ENCODE measurements at regions not wholly inside any gene's neighbourhood (a gene's known extent, or its start where the extent isn't known, plus 50 kb on each side); places are given as distances from the start of the nearest gene placed in this dataset.

DNA sequence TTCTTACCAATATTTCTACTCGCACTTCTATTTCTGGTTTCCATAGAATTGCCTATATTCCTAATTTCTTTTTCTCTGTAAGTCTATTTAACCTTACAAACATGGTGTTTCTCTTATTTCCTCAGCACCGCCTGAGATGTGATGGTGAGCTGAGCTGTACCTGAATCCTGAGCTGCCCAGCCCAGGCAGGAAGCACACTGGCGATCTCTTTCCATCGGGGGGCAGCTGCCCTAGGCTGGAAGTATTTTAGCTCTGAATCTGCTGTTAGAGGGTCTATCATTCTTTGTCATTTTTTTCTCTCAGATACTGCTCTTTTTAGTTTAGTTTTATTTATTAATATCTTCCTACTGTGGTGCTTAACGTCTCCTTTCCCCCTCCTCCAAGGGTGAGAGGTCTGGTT lies 173.4 kb upstream of the SLC35B3 start:
- no peak overlapping the region for H3K27ac Mint-ChIP-seq
- H3K4me1 Mint-ChIP-seq: no peaks in the 10 kb centered on the region
- no peak overlapping the region for H3K4me3 Mint-ChIP-seq
- no peaks in the 10 kb centered on the region for H3K36me3 Mint-ChIP-seq
- H3K9me3 Mint-ChIP-seq (ENCODE audit: low read depth): peaks cover 5% of the 10 kb centered on the region
- CTCF ChIA-PET: no interaction called here
- no peak for ATAC-seq
- DNase-seq: no peak
- no peaks in the 10 kb centered on the region for H3K27me3 Mint-ChIP-seq

DNA sequence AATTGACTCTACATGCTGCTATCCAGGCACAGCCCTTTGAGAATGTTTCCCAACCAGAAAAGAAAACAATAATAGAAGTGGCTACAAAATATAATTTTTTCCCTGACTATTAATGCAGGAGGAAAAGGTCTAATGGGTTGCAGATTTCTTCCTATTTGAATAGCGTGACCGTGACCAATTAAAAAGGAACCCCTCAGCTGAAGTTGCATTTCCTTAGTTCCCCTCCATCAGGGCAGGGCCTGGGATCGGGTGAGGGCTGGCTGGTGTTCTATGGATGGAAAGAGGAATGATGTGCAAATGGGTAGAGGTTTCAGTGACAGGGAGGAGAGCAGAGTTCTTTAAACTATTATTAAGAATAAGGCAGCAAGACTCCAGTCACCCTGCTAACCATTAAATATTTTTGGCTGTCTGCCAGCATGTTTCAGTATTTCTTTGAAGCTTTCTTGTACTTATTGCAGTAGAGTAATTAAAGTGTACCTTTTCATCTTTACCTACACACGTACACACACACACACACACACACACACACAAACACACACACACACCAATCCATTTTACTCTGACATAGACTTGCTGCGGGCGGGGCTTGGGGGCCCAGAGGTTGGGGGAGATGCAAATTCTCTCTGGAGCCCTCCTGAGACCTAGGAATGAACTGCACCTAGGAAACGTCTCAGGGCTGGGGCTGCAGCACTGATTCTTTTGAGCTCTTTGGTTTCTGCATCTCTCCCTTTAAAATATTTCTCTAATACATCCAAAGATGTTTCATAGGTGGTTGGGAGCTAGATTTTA lies 154.8 kb upstream of the SLC35B3 start:
- H3K27ac Mint-ChIP-seq: no peak overlapping the region
- peaks cover 2% of the 10 kb centered on the region for H3K9me3 Mint-ChIP-seq (ENCODE audit: low read depth)
- H3K4me1 Mint-ChIP-seq: no peaks in the 10 kb centered on the region
- no peak overlapping the region for H3K4me3 Mint-ChIP-seq
- DNase-seq: no peak
- CTCF ChIA-PET: no interaction called here
- no peak for ATAC-seq
- H3K27me3 Mint-ChIP-seq: no peaks in the 10 kb centered on the region
- H3K36me3 Mint-ChIP-seq: no peaks in the 10 kb centered on the region

DNA sequence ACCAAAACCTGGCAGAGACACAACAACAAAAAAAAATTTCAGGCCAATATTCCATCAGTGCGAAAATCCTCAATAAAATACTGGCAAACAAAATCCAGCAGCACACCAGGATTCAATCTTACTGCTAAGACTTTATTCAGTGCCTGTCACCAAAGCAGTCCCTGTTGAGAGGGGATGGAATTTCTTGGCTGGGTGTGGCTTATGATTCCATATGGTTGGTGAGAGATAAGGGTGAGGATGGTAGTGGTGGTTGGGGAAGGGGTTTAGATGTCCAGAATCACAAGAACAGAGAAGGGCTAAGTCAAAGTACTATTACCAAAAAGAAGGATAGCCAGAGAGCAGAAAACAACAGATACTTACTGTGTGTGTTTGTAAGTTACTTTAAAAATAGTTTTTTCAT lies 152.8 kb upstream of the SLC35B3 start:
- ATAC-seq (no peak), DNase-seq (no peak)
- no peaks in the 10 kb centered on the region for H3K36me3 Mint-ChIP-seq
- no peaks in the 10 kb centered on the region for H3K4me1 Mint-ChIP-seq
- H3K9me3 Mint-ChIP-seq (ENCODE audit: low read depth): peaks cover 3% of the 10 kb centered on the region
- no peak overlapping the region for H3K27ac Mint-ChIP-seq
- CTCF ChIA-PET: no interaction called here
- H3K27me3 Mint-ChIP-seq: no peaks in the 10 kb centered on the region
- no peak overlapping the region for H3K4me3 Mint-ChIP-seq

DNA sequence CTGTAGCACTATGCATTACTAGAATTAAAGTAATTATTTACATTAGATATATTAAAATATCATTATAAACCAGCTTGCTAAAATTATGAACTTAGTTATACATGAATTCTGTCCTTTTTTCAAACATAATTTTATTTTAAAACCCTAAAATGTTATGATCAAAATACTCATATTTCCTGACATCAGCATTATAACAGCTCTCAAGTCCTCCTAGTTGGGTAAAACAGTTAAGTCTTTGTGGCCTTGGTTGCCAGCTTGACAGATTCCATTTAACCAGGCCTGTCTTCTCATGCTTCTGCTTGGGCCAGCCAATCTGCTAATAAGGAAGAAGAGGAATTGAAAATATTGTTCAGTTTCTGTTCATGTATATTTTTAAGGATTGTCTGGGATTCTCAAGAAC lies 147.9 kb upstream of the SLC35B3 start:
- CTCF ChIA-PET: no interaction called here
- DNase-seq (no peak), ATAC-seq (no peak)
- H3K36me3 Mint-ChIP-seq: no peaks in the 10 kb centered on the region
- peaks cover 3% of the 10 kb centered on the region for H3K9me3 Mint-ChIP-seq (ENCODE audit: low read depth)
- no peak overlapping the region for H3K27ac Mint-ChIP-seq
- no peaks in the 10 kb centered on the region for H3K4me1 Mint-ChIP-seq
- no peak overlapping the region for H3K4me3 Mint-ChIP-seq
- no peaks in the 10 kb centered on the region for H3K27me3 Mint-ChIP-seq

DNA sequence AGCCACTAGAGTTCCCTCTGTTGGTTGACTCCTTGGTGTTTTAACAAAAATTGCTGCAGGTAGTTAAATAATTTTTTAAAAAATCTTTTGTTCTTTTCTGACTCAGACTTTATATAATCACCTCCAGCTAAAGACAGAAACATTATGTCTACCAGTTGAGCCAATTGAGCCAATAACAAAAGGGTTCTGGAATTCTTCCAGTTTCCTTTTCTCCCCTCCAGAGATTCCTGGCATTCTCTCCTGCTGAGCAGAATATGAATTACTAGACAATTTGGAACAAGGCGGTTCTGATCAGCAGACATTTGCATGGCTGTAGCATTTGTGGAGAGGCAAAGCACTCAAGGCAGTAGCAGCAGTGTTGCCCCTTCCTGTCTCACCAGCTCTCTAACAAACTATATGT lies 144.0 kb upstream of the SLC35B3 start:
- no peaks in the 10 kb centered on the region for H3K4me1 Mint-ChIP-seq
- no peak overlapping the region for H3K27ac Mint-ChIP-seq
- H3K27me3 Mint-ChIP-seq: no peaks in the 10 kb centered on the region
- H3K4me3 Mint-ChIP-seq: no peak overlapping the region
- H3K36me3 Mint-ChIP-seq: no peaks in the 10 kb centered on the region
- CTCF ChIA-PET: no interaction called here
- peaks cover under 1% of the 10 kb centered on the region for H3K9me3 Mint-ChIP-seq (ENCODE audit: low read depth)
- ATAC-seq (no peak), DNase-seq (no peak)

DNA sequence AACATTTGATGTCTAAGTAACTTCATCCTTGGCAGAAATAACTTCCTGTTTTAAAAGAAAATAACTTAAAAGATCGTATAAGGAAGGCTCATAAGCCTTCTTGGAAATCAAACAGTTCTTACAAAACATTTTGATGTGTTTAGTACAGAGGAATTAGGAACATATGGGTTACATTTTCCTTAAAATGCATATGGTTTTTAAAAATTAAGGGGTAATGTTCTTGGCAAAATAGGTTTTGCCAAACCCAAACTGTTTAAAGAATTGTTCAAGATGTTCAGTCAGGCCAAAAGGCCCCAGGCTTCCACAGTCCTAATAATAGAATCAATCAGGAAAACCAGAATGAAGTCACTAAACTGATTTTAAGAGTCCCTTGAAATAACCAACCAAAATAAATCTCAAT lies 142.7 kb upstream of the SLC35B3 start:
- Mint-ChIP-seq H3K9me3 (ENCODE audit: low read depth) (no peaks in the 10 kb centered on the region), H3K36me3 (no peaks in the 10 kb centered on the region), H3K27me3 (no peaks in the 10 kb centered on the region), H3K27ac (no peak overlapping the region), H3K4me1 (no peaks in the 10 kb centered on the region), H3K4me3 (no peak overlapping the region)
- no peak for DNase-seq
- ATAC-seq: no peak
- CTCF ChIA-PET: no interaction called here

DNA sequence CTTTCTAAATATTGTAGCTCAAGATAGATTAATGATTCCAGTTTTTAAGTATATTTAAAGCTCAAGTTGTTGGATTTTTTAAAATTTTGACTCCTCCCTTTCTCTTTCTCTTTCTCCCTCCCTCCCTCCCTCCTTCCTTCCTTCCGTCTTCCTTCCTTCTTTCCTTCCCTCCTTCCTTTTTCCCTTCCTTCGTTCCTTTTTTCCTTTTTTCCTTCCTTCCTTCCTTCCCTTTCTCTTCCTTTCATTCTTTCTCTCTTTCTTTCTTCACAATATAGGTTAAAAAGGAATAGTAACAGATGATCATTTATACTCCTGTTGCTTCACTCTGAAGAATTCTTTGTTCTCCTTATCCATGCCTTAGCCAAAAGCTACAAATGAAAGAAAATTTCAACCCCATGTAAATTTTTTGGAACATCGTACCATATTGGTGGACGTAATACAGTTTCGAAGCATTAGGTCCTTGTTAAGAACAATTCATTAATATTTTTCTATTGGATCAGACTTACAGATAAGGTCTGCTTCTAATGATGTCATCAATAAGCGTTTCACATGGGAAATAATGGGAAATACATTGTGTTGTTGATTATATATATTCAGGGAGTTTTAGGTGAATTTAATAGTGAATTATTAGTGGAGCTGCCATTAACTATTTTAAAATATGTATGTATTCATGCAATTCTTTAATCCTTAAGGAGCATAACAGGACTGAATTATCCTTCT lies 139.6 kb upstream of the SLC35B3 start:
- DNase-seq (no peak), ATAC-seq (no peak)
- CTCF ChIA-PET: no interaction called here
- H3K4me1 Mint-ChIP-seq: no peaks in the 10 kb centered on the region
- H3K27ac Mint-ChIP-seq: no peak overlapping the region
- H3K27me3 Mint-ChIP-seq: no peaks in the 10 kb centered on the region
- no peaks in the 10 kb centered on the region for H3K9me3 Mint-ChIP-seq (ENCODE audit: low read depth)
- H3K4me3 Mint-ChIP-seq: no peak overlapping the region
- H3K36me3 Mint-ChIP-seq: no peaks in the 10 kb centered on the region

DNA sequence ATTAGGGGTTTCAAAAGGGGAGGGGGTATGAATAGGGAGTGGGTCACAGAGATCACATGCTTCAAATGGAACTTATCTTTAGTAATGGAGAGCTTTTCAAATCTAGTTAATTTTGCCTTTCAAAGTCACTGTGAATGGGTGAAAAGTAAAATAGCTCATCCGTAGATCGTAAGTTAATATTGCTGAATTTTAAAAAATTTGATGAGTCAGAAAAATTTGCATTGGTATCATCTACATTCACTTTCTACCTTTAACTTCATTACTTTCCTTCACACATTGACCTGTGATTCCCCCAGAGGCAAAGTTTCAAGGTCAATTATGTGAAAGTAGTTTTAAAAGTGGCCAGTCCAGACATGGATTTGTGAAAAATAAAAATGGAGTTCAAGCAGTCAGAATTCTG lies 139.0 kb upstream of the SLC35B3 start:
- DNase-seq: no peak

DNA sequence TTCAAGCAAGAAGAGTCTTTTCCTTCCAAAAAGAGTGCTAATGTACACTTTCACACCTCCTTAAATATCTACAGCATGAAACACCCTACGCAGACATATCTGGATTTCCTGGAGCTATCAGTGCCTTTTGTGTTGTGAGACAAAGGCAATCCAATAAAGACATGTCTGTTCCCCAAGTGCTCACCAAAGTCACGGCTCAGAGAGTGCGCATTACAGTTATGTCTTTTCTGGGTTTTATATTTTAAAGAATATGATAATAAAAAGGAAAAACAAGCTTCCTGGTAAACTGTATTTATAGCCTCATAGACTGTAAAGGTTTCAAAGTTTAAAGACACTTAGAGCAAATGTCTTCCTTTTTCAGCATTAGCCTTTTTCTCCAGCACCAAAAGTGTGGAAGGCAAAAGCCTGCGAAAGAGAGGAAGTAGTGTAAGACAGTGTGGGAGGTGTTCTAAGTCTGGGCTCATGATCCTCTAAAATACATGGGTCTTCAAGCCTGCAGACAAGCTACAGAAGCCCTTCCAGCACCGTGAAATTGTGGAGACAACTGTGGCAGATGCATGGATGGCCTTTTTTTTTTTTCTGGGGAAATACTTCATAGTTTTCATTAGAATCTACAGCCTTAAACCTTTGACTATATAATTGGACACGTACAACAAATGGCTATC lies 135.0 kb upstream of the SLC35B3 start:
- Mint-ChIP-seq H3K9me3 (ENCODE audit: low read depth) (peaks cover 2% of the 10 kb centered on the region), H3K4me3 (no peak overlapping the region), H3K4me1 (no peaks in the 10 kb centered on the region), H3K27ac (no peak overlapping the region), H3K27me3 (no peaks in the 10 kb centered on the region), H3K36me3 (no peaks in the 10 kb centered on the region)
- DNase-seq: no peak
- no peak for ATAC-seq
- CTCF ChIA-PET: no interaction called here

More for the DNA sequence above, 139.0 kb upstream of the SLC35B3 start:
- Mint-ChIP-seq H3K9me3 (ENCODE audit: low read depth) (no peaks in the 10 kb centered on the region), H3K27me3 (no peaks in the 10 kb centered on the region), H3K4me1 (no peaks in the 10 kb centered on the region), H3K27ac (no peak overlapping the region), H3K4me3 (no peak overlapping the region), H3K36me3 (no peaks in the 10 kb centered on the region)
- CTCF ChIA-PET: no interaction called here
- no peak for ATAC-seq

DNA sequence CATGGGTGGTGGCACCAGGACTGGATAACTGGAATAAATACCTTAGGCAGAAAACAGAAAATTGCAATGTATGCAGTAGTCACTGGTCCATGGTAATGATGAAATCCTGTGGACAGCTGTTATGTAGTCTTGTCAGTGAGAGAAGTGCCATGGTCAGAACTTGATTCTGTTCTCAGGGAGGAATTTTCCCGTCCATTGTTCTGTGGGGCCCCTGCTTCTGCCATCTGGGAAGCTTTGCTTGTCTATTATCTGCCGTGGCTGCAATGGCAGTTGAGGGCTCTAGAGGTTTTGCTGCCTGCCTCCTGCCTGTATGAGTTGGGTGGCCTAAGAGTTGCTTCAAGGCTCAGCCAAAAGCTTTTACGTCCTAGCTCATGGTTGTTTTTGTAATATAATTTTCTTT lies 126.8 kb upstream of the SLC35B3 start:
- DNase-seq (no peak), ATAC-seq (no peak)
- Mint-ChIP-seq H3K4me3 (no peak overlapping the region), H3K27me3 (no peaks in the 10 kb centered on the region), H3K9me3 (ENCODE audit: low read depth) (peaks cover 5% of the 10 kb centered on the region), H3K27ac (no peak overlapping the region), H3K36me3 (no peaks in the 10 kb centered on the region), H3K4me1 (no peaks in the 10 kb centered on the region)
- CTCF ChIA-PET: no interaction called here

DNA sequence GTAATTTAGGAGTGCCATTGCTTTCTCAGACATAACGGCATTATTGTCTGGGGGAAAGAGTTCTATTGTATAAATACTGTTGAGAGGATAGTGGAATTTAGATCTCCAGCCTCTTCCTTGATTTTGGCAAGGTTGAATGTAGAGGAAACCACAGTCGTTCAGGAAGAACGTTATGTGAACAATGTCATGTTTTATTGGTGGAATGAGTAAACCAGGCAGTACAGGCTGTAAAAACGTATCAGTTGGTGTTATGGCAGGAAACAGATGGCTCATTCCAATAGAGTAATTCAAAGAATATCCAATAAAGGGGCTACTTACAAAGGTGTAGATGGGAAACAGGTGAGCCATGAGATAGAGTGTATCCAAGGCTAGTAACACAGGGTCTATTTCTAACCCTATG lies 123.6 kb upstream of the SLC35B3 start:
- no peaks in the 10 kb centered on the region for H3K27me3 Mint-ChIP-seq
- DNase-seq: no peak
- CTCF ChIA-PET: no interaction called here
- H3K4me1 Mint-ChIP-seq: no peaks in the 10 kb centered on the region
- no peak overlapping the region for H3K27ac Mint-ChIP-seq
- peaks cover 3% of the 10 kb centered on the region for H3K9me3 Mint-ChIP-seq (ENCODE audit: low read depth)
- no peak for ATAC-seq
- no peaks in the 10 kb centered on the region for H3K36me3 Mint-ChIP-seq
- no peak overlapping the region for H3K4me3 Mint-ChIP-seq

DNA sequence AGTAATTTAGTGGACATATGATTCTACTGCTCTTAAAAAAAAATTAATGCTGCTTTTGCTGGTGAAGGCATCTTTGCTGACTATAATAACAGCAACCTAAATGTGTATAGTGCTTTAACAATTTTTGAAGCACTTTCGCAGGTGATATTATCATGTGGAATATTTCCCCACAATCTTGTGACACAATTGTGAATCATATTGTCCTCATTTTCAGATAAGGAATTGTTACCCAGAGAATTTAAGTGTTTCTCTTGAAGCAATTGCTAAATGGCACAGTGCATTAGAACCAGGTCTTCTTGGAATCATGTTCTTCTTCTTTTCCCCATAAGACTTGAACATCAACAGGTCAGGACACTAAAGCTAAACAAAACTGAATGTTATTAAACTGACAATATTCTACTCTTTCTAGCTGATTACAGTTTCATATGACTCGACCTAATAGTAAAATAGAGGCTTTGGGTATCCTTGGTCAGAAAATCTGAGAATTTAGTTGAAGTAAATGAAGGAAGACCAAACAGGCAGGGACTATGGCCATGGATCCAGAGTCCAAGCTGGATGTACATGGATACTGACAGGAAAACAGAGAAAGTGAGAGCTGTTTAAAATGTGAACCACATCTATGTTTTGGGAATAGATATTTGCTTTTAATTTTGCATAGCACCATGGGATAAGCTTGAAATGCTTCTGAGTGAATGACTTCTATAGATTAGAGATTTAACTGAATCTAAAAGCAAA lies 121.8 kb upstream of the SLC35B3 start:
- Mint-ChIP-seq H3K9me3 (ENCODE audit: low read depth) (peaks cover 3% of the 10 kb centered on the region), H3K4me1 (no peaks in the 10 kb centered on the region), H3K27ac (no peak overlapping the region), H3K27me3 (no peaks in the 10 kb centered on the region), H3K36me3 (no peaks in the 10 kb centered on the region), H3K4me3 (no peak overlapping the region)
- CTCF ChIA-PET: no interaction called here
- ATAC-seq (no peak), DNase-seq (no peak)

DNA sequence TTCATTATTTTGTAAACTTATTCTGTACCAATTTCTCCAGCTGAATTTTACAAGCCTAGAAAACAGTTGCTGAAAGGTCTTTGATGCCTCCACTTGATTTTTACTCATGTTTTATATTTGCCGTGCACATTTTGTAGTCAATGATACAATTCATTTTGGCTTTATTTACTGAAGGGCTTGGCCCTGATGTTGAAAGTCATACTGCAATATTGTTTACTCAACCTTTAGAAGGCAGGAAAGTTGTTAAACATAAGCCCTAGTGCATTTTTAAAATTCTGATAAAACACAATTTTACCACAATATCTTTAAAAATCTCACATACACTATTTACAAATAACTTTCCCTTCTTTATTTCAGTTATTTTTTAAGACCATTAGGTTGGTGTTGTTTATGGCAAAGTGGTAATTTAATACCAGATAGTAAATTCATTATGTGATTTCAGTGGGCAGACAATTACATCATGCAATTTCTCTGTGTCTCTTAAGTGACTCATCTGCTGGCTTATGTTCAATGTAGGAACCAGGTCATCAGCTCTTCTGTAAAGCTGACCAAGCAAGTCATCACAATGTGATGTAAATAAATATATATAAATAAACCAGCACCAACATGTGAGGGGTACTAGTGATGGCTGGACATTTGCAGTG lies 121.1 kb upstream of the SLC35B3 start:
- H3K4me1 Mint-ChIP-seq: no peaks in the 10 kb centered on the region
- H3K9me3 Mint-ChIP-seq (ENCODE audit: low read depth): peaks cover 3% of the 10 kb centered on the region
- DNase-seq (no peak), ATAC-seq (no peak)
- H3K4me3 Mint-ChIP-seq: no peak overlapping the region
- no peaks in the 10 kb centered on the region for H3K36me3 Mint-ChIP-seq
- H3K27me3 Mint-ChIP-seq: no peaks in the 10 kb centered on the region
- no peak overlapping the region for H3K27ac Mint-ChIP-seq
- CTCF ChIA-PET: no interaction called here

All from activated CD8-positive, alpha-beta memory T cell treated with anti-CD3 and anti-CD28 coated beads, Interleukin-2, amount 10 ng/mL, durations not matched to agents 7 days and 5 days (primary cell).